Endothelial cell of umbilical vein (primary cell): ENCODE measurements at regions not wholly inside any gene's neighbourhood (a gene's known extent, or its start where the extent isn't known, plus 50 kb on each side); places are given as distances from the start of the nearest gene placed in this dataset.

Experiments used
- BruUV-seq: library from RNA; stranded (reverse); fragments of 400-500 nt; replicated peaks from 2 replicates; lab custom pipeline; 2021; lab: Mats Ljungman, UMichigan
- CTCF ChIA-PET: fragments of 300-600, 350-600 bp; sonication (Branson Sonifier 250); formaldehyde crosslinking; loops from one replicate; lab custom pipeline; 2021; ENCODE audit warnings: antibody characterized with exemption, inconsistent platforms; lab: Charles Lee
- POLR2A ChIA-PET: fragments of 300-600, 350-600 bp; sonication (Branson Sonifier 250); formaldehyde crosslinking; loops from one replicate; lab custom pipeline; 2021; ENCODE audit warnings: antibody characterized with exemption, inconsistent platforms; lab: Charles Lee
- DNase-seq: peaks from one replicate; pipeline ENCODE4 v3.0.0-alpha.2; 2011; ENCODE audit warnings: low read depth, low spot score
- FAIRE-seq: peaks from 2 replicates; lab custom pipeline; 2011; peaks lifted over from hg19 to GRCh38; lab: Jason Lieb, UNC
- H2AFZ ChIP-seq: 2 replicates; pipeline ENCODE4 v1.6.0; 2012; ENCODE audit warnings: low read depth, low read length, control low read depth, inconsistent platforms
- H3K27ac ChIP-seq: 2 replicates; pipeline ENCODE4 v1.5.1; 2011; ENCODE audit warnings: low read depth, mild to moderate bottlenecking, control low read depth, low read length, moderate library complexity; ENCODE audit not compliant: insufficient read depth
- H3K27me3 ChIP-seq, 2 experiments: 2 replicates each; pipeline versions ENCODE4 v1.6.0 to v1.6.1; 2011; ENCODE audit warnings: low read length in 2 of 2, mixed read lengths in 1 of 2; ENCODE audit not compliant: control insufficient read depth in 2 of 2, insufficient read depth in 2 of 2
- H3K36me3 ChIP-seq, 2 experiments: 2 replicates in 1 of 2; 3 replicates in 1 of 2; pipeline ENCODE4 v1.5.1; 2011; ENCODE audit warnings: low read length in 2 of 2, mild to moderate bottlenecking in 1 of 2, moderate library complexity in 1 of 2; ENCODE audit not compliant: control insufficient read depth in 2 of 2, insufficient read depth in 2 of 2; ENCODE audit errors: extremely low read depth in 1 of 2
- H3K4me1 ChIP-seq: 3 replicates; pipeline ENCODE4 v1.5.1; 2011; ENCODE audit warnings: mild to moderate bottlenecking, low read length; ENCODE audit not compliant: control insufficient read depth, insufficient read depth; ENCODE audit errors: extremely low read depth
- H3K4me2 ChIP-seq: 2 replicates; pipeline ENCODE4 v1.6.1; 2011; ENCODE audit warnings: low read length, control low read depth, mixed read lengths; ENCODE audit not compliant: insufficient read depth
- H3K4me3 ChIP-seq, 3 experiments: fragments of 200-600 bp in 1 of 3; sonication (generic), shearing (Covaris generic) in 1 of 3; replicated peaks in 1 of 3; 2 replicates each; pipeline ENCODE4 v1.5.1; 2011 to 2016; ENCODE audit warnings: control low read depth in 3 of 3, low read length in 3 of 3, mild to moderate bottlenecking in 2 of 3, inconsistent platforms in 1 of 3, low read depth in 1 of 3, moderate library complexity in 1 of 3; ENCODE audit not compliant: insufficient read depth in 1 of 3
- H3K79me2 ChIP-seq: 2 replicates; pipeline ENCODE4 v1.6.0; 2012; ENCODE audit warnings: low read length, inconsistent platforms; ENCODE audit not compliant: control insufficient read depth, insufficient read depth
- H3K9ac ChIP-seq: replicated peaks from 2 replicates; pipeline ENCODE3; 2011; ENCODE audit warnings: low read length, control low read depth; ENCODE audit not compliant: insufficient read depth; ENCODE audit errors: extremely low read depth
- H3K9me1 ChIP-seq: replicated peaks from 3 replicates; pipeline ENCODE4 v1.6.0; 2011; ENCODE audit warnings: mild to moderate bottlenecking, low read length; ENCODE audit not compliant: control insufficient read depth, insufficient read depth; ENCODE audit errors: extremely low read depth
- H3K9me3 ChIP-seq: replicated peaks from 2 replicates; pipeline ENCODE4 v1.5.1; 2012; ENCODE audit warnings: low read length, inconsistent platforms; ENCODE audit not compliant: control insufficient read depth, insufficient read depth
- H4K20me1 ChIP-seq: replicated peaks from 2 replicates; pipeline ENCODE3; 2011; ENCODE audit warnings: mild to moderate bottlenecking, low read length; ENCODE audit not compliant: control insufficient read depth, insufficient read depth; ENCODE audit errors: extremely low read depth
- EZH2 ChIP-seq: IDR thresholded peaks from 2 replicates; pipeline ENCODE4 v1.6.1; 2012; ENCODE audit warnings: borderline replicate concordance, low read depth, mild to moderate bottlenecking, moderate library complexity, low read length, inconsistent platforms; ENCODE audit not compliant: severe bottlenecking
- FOS ChIP-seq: IDR thresholded peaks from 2 replicates; pipeline ENCODE4 v1.6.1; 2011; ENCODE audit warnings: mild to moderate bottlenecking, low read length, moderate library complexity, borderline replicate concordance; ENCODE audit not compliant: insufficient read depth
- GATA2 ChIP-seq: IDR thresholded peaks from 2 replicates; pipeline ENCODE4 v1.7.0; 2011; ENCODE audit warnings: low read depth, mild to moderate bottlenecking, moderate library complexity, mixed read lengths, low read length; ENCODE audit not compliant: insufficient read length, insufficient read depth
- JUN ChIP-seq: IDR thresholded peaks from 2 replicates; pipeline ENCODE4 v1.6.1; 2011; ENCODE audit warnings: borderline replicate concordance, low read depth; ENCODE audit not compliant: insufficient read length, insufficient read depth
- MYC ChIP-seq: IDR thresholded peaks from one replicate; pipeline ENCODE4 v1.6.1; 2011; ENCODE audit warnings: mild to moderate bottlenecking, low read depth, low read length
- POLR2A ChIP-seq: IDR thresholded peaks from 2 replicates; pipeline ENCODE4 v1.6.1; 2012; ENCODE audit warnings: low read depth, mild to moderate bottlenecking, control low read depth, low read length
- POLR2AphosphoS5 ChIP-seq: IDR thresholded peaks from 2 replicates; pipeline ENCODE4 v1.6.1; 2012; ENCODE audit warnings: low read depth, mild to moderate bottlenecking, control low read depth, low read length, moderate library complexity; ENCODE audit not compliant: insufficient read depth
- dilution Hi-C: fragments of 300-500 bp; cut with MboI; formaldehyde crosslinking; loops from one replicate; pipeline ENCODE4 v1.15.0; 2019; ENCODE audit warnings: low sequenced_read_pairs; ENCODE audit not compliant: extremely low pct_ligation_motif_present
- intact Hi-C: fragments of 100-400 bp; cut with micrococcal nuclease; formaldehyde crosslinking; loops from one replicate; pipeline ENCODE4 v1.10.0; 2022
- TF ChIP-seq, protein P1 (sequence below), 2 donors: IDR thresholded peaks; 1 replicate in 1 of 2; 2 replicates in 1 of 2; pipeline ENCODE4 v1.5.1; 2011; ENCODE audit warnings: low read length in 2 of 2, mild to moderate bottlenecking in 2 of 2, moderate library complexity in 2 of 2, control low read depth in 1 of 2, inconsistent platforms in 1 of 2, low read depth in 1 of 2; ENCODE audit not compliant: insufficient read depth in 1 of 2; ENCODE audit errors: extremely low read depth in 1 of 2
- TF ChIP-seq, protein P2 (sequence below): IDR thresholded peaks from 2 replicates; pipeline ENCODE4 v1.6.1; 2011; ENCODE audit not compliant: insufficient read depth, insufficient read length

DNA sequence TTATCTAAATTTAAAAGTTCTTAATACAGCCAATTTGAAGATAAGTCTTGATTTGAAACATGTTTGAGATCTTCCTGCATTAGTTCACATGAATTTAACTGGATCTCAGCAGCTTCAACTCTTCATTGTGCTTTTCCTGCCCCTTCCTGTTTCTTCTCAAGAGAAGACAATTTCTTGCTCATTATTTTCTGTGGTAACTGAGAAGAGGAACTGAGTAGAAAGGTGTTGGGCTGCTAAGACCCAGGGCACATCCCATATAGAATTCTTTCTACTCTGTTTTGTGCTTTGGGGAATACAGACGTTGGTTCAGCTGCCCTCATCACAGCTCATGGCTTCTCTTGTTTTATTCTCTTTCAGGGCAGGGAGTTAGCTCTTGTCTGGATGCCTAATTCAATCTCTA is 110.2 kb downstream of the SNAPC1 start:
- Histone ChIP-seq H3K4me3 (no peak overlapping the region), H4K20me1 (no peaks in the 10 kb centered on the region), H3K36me3 (no peaks in the 10 kb centered on the region), H3K9me3 (no peaks in the 10 kb centered on the region), H3K27ac (no peak overlapping the region), H3K4me2 (no peak overlapping the region), H3K4me1 (no peaks in the 10 kb centered on the region), H3K9ac (no peak overlapping the region), H2AFZ (no peak overlapping the region), H3K79me2 (no peaks in the 10 kb centered on the region), H3K9me1 (no peaks in the 10 kb centered on the region), H3K27me3 (peaks cover 2 to 41% of the 10 kb centered on the region in 2 experiments)
- TF ChIP-seq, protein P1, sequence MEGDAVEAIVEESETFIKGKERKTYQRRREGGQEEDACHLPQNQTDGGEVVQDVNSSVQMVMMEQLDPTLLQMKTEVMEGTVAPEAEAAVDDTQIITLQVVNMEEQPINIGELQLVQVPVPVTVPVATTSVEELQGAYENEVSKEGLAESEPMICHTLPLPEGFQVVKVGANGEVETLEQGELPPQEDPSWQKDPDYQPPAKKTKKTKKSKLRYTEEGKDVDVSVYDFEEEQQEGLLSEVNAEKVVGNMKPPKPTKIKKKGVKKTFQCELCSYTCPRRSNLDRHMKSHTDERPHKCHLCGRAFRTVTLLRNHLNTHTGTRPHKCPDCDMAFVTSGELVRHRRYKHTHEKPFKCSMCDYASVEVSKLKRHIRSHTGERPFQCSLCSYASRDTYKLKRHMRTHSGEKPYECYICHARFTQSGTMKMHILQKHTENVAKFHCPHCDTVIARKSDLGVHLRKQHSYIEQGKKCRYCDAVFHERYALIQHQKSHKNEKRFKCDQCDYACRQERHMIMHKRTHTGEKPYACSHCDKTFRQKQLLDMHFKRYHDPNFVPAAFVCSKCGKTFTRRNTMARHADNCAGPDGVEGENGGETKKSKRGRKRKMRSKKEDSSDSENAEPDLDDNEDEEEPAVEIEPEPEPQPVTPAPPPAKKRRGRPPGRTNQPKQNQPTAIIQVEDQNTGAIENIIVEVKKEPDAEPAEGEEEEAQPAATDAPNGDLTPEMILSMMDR (IDR thresholded peaks at IDR 0.05; ENCODE audit: extremely low read depth in 1 of 2, insufficient read depth in 1 of 2, low read depth in 1 of 2, low read length in 2 of 2) = no peak
- TF ChIP-seq POLR2AphosphoS5 (no peak), POLR2A (no peak), FOS (no peak), EZH2 (no peak), GATA2 (no peak), JUN (no peak), MYC (no peak)
- TF ChIP-seq, protein P2, sequence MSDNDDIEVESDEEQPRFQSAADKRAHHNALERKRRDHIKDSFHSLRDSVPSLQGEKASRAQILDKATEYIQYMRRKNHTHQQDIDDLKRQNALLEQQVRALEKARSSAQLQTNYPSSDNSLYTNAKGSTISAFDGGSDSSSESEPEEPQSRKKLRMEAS = no peak
- DNase-seq (no peak), FAIRE-seq (no peak)
- POLR2A ChIA-PET = no interaction called here
- intact Hi-C loops = no loop called here
- CTCF ChIA-PET = interaction anchor here (0.7 to 1.5 kb wide), 4 partner anchors 11 to 1010 kb away, joined by 3 read pairs; no protein-coding TSS in a partner anchor
- no TSS peak for BruUV-seq
- dilution Hi-C loops = no loop called here
